SW 1271 (cell line): ENCODE measurements at regions not wholly inside any gene's neighbourhood (a gene's known extent, or its start where the extent isn't known, plus 50 kb on each side); places are given as distances from the start of the nearest gene placed in this dataset.
A peak's percentile ranks its signal among the peaks of the same experiment; 100 is the strongest.
"Not testable (repeated sequence)": the region's sequence is repeated elsewhere in the genome, so short reads cannot be mapped to it uniquely, and the experiment has no call there.

Experiments used
- DNase-seq, 2 experiments: peaks; one replicate each; lab custom pipeline; 2025; lab: John Stamatoyannopoulos, UW

DNA sequence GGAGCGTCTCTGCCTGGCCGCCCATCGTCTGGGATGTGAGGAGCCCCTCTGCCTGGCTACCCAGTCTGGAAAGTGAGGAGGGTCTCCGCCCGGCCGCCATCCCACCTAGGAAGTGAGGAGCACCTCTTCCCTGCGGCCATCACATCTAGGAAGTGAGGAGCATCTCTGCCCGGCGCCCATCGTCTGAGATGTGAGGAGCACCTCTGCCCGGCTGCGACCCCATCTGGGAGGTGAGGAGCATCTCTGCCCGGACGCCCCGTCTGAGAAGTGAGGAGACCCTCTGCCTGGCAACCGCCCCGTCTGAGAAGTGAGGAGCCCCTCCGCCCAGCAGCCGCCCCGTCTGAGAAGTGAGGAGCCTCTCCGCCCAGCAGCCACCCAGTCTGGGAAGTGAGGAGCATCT, 84.5 kb downstream of the IDS start:
- DNase-seq, result not testable (repeated sequence)

DNA sequence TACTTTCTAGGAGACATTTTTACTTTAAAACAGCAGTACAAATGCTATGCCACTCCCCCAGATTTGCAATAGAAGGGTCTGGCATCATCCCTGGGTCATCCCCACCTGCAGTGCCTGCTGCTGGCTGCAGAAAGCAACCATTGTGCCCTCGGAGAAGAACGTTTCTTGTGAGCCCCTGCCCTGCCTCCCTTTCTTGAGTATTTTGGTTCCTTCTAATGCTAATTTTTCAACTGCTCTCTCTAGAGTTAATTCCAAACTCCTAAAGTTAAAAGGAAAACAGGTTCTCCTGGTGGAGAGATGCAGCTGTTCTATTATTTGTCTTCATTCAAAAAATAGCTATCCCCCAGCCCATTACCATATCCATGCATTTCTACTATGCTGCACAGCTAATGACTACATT, 107.1 kb downstream of the IDS start:
- DNase-seq, result no peak

DNA sequence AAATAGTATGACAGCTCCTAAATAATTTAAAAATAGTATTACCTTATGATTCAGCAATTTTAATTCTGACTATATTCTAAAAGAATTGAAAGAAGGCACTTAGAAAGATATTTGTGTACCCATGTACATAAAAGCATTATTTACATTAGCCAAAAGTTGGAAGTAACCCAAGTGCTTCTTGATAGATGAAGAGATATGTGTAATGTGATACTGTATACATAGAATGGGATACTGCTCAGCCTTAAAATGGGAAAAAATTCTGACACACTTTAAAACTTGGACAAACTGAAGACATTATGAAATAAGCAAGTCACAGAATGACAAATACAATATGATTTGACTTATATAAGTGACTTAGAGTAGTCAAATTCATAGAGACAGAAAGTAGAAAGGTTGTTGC, 112.2 kb downstream of the IDS start:
- DNase-seq, result no peak

DNA sequence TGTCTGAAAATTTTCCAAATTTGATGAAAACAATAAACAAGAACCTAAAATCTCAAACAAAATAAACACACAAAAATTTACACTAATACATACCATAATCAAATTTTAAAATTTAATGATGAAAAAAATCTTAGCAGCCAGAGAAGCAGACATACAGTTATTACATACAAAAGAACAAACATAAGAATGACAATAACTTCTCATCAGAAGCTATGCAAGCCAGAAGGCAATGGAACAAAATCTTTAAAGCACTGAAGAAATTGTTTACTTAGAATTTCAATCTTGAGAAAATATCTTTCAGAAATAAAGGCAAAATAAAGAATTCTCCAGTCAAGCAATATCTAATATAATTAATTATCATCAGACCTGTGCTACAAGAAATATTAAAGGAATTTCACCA, 121.3 kb downstream of the IDS start:
- no peak for DNase-seq

DNA sequence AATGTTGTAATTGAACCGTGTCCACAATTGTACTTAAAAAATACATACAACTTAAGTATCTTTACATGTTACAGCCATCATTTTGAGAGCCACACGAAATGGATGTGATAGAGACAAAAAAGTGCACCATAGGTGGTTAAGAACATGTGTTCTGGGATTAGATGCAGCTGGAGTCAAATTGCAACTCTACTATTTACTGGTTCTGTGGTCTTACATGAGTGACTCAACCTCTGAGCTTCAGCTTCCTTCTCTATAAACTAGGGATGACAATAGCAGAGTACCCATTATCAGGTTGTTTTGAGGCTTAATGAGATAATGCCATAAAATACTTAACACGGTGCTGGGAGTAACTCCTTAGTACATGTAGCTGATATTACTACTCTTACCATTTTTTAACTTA, 130.4 kb downstream of the IDS start:
- no peak for DNase-seq

DNA sequence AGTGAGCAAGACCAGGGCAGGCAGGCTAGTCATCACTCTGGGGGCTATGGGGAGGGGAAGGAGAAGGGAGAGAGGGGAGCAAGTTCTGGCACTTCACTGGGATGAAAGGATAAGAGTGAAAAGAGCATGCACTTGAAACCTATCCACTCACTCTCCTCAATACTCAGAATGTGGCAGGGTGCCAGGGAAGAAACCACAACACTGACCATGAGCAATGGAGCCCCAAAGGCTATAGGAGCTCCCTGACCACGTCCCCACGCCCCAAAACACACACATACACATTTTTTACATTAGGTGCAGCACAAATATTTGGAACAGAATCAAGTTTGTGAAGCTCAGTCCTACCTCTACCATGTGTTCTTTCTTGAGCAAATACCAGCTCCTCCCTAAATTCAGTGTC, 132.2 kb downstream of the IDS start:
- DNase-seq, result no peak

DNA sequence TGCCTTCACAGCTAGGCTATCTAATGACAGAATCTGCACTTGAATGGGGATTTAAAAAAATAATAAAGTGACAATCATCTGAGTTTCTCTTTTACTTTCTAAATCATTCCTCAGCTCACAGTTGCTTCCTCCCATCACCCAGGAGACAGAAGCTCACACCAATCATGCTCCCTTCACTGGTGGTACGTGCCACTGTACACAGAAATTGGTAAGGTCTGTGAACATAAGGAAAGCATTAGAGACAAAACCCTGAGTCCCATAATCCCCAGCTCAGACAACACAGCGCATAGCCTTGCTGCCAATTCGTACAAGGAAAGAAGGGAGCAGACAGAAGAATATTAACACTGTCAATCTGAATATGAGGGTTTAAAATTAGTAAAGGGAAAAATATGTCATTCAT, 133.1 kb downstream of the IDS start:
- no peak for DNase-seq

DNA sequence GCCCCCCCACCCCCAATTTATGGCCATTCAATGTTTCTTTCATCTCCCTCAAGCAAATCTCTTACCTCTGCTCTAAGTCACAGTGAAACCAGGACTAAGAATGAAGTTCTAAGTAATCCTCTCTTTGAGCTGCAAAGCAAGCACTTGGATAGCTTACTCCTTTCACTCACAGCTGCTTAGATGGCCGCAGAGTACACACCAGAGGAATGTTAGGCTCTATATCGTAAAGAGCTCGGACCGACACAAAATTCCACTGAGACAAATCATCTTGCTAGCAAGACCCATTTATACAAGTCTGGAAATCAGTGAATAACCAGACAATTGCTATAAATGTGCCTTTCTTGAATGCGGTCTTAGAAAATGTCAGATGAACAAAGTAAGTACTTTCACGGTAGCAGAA, 135.0 kb downstream of the IDS start:
- no peak for DNase-seq

DNA sequence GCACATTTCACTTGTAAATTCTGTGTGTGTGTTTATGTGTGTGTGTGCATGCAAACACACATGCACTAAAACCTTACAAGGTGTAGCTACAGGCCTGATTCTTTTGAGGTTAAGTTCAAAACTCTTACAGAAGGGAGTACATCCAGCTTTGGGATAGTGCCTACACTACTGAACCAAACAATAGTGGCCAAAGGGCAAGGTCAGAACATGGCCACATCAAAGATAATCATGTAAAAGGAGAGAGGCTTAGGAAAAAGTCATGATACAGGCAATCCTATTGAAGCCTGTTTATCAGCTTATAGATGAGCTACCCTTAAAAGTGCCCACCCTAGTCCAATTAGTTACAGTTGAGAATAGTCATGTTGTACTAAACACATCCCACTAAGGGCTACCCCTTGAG, 139.6 kb downstream of the IDS start:
- no peak for DNase-seq

DNA sequence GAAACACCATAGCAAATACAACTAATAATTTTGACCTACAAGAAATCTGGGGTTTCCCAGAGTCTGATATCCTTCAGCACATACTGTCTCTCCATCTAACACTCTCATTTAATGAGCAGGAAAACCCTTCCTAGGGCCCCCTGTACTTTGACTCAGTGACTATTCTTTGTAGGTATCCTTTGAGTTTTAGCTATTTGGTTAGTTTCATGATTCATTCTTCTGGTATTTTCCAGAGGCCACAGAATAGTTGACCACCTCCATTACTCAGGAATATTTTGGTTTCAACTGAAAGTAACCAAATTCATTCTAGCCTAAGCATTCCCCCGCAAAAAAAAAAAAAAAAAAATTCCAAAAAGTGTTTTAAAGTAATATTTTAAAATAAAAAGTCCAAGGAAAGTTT, 140.0 kb downstream of the IDS start:
- DNase-seq, result no peak

DNA sequence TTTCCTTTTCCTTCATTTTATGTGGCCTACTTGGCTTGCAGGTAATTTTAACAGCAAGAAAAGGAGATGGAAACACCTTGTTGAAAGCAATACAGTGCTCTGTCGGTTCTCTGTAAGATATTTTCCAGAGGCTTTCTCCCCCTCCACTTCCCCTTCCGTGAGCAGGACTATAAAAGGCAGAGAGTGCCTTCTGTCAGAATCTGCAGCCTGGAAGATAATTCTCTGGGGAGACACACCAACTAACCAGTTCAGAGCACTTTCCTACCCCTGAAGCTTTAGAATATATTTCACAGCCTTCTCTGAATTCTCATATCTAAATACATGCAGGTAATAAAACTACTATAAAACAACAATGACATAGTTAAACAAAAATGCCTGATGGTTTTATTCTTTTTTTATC, 141.1 kb downstream of the IDS start:
- DNase-seq, result no peak

DNA sequence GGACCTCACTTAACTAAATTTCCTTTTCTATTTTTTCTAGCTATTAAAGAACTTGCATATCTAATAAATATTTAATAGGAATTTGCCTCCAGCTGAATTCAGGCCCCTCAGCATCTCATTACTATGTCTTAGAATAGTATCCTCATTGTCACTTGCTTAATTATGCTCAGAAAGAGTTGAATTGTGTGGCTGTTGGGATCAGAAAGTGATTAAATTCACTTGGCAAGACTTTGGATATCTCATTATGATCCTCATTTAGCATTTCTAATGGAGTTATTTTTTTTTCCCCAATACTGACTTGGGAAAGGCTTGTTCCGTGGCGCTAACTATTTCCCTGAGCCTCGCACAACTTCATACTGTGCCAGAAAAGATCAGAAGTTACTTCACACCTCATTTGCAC, 158.8 kb downstream of the IDS start:
- no peak for DNase-seq

DNA sequence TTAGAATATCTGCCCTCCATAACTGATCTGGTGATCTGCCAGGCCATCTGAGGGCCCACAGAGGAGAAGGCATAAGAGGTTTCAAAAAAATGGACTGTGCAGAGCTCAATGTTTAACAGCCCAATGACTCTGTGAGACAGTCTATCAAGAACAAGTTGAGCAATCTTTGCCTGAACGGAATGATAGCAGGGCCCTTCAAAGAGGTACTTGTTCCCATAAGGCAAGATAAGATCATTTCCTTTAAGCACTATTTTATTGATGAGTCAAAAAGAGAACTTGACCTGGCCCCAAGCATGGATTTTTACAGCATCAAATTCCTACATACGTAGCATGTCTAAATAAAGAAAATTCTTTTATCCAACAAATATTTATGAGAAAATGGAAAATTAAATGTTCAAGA, 182.8 kb downstream of the IDS start:
- no peak for DNase-seq

DNA sequence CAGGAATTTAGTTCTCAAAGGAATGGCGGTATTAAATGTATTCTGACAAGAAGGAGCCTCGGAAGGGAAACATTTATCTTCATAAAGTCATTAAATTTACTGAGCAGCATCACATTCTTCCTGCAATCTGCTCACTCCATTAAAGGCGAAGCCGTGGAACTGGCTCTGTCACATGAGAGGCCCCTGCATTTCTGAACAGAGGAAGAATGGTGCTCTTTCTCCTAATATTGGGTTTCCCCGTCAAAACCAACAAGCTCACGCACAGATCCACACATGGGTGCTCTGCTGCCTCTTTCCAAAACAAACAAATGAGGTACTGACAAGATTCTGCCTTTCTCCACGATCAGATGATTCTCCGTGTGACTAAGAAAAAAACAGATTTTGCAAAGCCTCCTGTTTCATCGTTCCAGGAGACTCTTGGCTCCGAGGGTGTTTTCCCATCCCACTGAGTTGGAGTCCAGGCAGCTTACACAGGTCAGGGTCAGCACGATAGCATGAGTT, 191.2 kb downstream of the IDS start:
- no peak for DNase-seq

DNA sequence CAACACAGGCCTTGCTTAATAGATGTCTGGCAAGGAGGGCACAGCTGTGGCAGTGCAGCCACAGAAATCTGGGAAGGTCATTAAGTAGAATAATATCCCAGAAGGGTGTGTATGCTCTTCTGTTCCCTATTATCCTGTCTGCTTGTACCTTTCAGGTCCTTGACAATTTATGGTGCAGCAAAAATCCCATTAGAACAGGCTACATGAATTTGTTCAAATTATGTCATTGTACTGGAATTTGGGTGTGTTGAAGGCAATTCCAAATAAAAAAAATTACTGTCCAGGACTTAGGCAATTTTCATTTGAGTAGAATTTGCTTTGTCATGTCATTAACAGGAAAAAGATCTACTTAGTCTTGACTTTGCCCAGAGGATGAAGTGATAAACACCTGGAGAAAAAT, 192.1 kb downstream of the IDS start:
- no peak for DNase-seq

DNA sequence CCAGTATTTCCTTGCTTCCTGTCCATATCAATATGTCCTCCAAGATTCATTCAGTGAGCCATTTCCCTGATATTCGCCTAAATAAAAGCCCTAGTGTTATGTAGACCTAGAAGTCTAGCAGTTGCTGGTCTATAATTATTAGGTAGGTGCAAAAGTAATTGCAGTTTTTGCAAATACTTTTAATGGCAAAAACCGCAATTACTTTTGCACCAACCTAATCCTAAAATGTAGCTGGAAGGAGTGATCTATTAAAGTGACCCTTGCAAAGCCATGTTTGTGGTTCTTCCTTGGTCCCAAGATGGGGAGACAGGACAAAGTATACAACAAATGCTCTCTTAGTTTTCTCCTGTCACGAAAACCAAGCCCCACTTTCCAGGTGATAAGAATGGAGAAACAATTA, 193.0 kb downstream of the IDS start:
- DNase-seq, result no peak

DNA sequence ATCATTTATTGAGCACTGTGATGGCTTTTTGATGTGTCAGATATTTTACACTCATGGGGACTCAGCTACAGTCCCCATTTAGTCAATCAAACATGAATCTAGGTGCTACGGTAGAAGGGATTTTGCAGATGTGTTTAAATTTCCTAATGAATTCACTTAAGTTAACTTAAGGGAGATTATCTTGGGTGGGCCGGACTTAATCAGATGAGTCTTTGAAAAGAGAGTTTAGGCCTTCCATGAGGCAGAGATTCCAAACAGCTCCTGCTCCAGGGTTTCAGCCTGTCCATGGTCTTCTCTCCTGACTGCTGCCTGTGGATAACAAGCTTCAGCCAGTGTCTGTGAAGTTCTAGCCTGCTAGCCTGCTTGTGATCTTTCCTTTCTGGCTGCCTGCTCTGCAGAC, 202.4 kb downstream of the IDS start:
- no peak for DNase-seq

DNA sequence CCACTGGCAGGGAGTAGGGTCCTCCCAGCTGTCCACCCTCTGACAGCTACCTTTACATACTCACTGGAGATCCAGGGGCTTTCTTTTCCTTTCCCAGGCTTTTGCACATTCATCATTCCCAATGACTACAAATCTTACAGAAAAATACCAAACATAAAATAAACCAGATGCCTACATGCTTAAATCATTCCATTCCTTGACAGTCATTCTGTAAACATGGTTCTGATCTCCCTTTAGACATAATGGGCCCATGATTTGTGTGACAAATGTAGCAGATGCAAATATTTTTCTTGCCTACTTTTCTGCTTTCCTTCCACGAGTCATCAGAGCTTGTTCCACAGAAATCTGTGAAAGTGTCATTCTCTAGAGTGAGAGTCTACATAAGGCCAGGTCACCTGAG, 207.0 kb downstream of the IDS start:
- DNase-seq, result no peak

DNA sequence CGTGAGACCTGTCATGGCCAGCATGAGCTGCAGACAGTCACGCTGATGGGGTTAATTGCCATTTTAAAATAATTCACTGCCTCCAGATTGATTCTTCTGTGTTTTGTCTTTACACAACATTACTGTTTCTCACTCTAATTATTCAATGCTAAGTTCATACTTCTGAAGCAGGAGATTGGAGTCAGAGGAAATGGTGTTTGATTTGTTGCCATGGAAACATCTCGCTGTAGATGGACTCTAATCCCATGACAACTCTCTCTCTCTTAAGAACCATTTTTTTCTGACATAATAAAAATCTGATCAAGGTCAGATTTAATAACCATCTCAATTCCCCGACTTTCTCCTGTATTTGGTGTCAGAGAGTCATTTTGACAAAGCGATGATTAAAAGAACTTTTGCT, 209.0 kb downstream of the IDS start:
- no peak for DNase-seq

DNA sequence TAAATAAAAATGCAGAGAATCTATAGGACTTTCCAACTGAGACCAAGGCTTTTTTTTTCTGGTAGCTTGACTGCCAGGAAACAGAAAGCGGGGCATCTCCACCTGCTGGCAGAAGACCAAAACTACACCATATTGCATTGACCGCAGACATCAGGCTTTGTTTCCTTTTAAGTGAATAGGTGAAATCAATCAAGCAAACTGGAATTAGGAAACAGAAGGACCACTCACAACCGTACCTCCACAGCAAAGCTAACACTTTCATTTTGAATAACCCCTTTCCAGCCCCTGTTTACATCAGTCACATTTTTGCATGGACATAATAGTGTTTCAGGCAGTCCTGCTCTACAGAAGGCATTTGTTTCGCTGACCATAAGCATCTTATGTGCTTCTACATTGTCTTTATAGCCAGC, 218.2 kb downstream of the IDS start:
- peak in 1 of 2 experiments; percentile 19 for DNase-seq

DNA sequence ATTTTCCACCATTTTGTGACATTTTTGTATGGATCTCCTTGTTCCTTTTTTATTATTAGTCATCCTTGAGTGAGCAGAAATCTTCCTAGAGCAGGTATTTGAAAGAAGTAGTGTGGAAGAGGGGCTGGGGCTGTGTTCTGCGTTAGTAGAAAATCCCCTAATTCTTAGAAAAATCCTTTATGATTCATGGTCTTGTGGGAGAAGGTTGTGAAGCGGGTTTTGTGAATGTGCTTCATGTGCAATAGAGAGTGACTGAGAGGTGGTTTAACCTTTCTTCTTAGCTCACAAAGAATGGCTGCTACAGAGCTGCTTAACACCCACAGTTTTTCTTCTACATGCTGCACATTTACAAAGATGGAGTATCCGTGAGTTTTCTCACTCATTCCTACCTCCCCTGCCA, 220.5 kb downstream of the IDS start:
- no peak for DNase-seq

DNA sequence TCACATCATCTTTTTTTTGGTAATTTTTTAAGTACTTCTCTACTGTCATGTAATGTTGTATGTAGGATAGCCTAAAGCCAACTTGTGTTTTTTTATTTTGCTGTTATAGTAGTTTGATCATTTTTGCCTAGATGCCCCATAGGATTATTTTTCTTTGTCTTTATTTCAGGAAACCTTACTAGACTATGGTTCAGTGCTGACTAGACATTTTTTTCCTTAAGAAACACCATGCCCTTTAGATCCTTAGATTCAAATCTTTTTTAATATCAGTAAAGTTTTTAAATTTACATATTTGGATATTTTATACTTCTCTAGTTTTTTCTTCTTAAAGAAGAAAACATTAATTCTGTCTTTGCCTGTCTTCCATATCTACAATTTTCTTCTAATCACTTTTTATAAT, 221.3 kb downstream of the IDS start:
- no peak for DNase-seq

DNA sequence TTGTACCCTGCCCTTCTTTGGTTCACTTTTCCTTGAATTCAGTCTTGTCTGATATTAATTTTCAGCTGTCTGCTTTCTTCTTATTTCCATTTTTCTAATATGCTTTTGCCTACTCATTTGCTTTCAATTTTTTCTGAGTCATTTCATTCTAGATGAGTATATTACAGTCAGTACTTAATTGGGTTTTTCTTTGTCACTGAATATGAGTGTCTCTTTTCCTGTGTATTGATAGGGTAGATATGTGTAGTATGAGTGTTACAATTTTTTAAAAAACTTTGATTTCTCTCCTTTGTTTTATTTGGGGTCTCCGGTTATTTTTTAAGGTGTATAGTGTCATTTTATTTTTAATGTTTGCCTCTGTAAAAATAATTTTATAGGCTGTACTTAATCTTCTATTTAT, 222.2 kb downstream of the IDS start:
- no peak for DNase-seq

DNA sequence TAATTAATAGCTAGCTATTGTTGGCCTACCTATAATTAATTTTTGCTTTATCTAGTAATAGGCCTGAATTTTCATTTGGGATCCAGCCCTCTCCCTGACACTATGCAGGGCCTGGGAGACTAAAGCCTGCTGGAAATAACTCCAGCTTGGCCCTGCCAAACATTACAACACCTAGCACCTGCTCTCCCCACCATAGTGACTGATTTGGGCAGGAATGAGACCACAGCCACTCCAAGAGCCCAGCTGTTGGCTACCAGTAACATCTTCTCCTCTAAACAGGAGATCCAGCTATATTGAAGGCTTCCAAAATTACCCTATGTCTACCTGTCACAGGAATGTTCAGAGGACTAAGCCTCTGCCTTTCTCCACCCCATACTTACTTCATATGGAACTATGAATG, 225.1 kb downstream of the IDS start:
- DNase-seq, result no peak

DNA sequence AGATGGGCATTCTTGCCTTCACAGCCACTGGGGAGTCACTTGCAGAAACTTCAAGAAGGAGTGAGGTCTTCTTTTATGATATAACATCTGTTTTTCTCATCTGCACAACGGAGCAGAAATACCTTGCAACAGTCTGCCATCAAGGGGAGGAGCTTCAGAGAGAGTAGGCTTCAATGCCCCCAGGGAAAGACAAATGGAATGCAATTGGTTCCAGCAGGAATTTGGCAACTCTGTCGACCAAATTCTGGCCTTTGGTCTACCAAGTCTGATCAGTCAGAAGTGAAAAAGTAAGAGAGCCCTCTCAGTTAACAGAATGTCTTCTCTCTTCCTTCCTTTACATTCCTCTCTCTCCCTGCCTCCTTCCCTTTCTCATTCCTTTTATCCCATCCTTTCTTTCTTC, 229.3 kb downstream of the IDS start:
- DNase-seq, result no peak
